GM19395 (cell line): ENCODE measurements at regions not wholly inside any gene's neighbourhood (a gene's known extent, or its start where the extent isn't known, plus 50 kb on each side); places are given as distances from the start of the nearest gene placed in this dataset.

Experiments used
- ATAC-seq: cut with Tn5 transposase; IDR thresholded peaks from one replicate; pipeline ENCODE4 v1.9.1; 2021; ENCODE audit warnings: mild to moderate bottlenecking, moderate library complexity; ENCODE audit not compliant: unreplicated experiment

- ATAC-seq = no peak
Measured at GRCh38 chr7:18151422-18151821, 123.8 kb upstream of the PRPS1L1 start.

GRCh38 chr7:18153183-18153748 lies 125.6 kb upstream of the PRPS1L1 start:
- ATAC-seq = no peak

- no peak for ATAC-seq
Measured at GRCh38 chr7:18154726-18155125, 127.1 kb upstream of the PRPS1L1 start.

DNA sequence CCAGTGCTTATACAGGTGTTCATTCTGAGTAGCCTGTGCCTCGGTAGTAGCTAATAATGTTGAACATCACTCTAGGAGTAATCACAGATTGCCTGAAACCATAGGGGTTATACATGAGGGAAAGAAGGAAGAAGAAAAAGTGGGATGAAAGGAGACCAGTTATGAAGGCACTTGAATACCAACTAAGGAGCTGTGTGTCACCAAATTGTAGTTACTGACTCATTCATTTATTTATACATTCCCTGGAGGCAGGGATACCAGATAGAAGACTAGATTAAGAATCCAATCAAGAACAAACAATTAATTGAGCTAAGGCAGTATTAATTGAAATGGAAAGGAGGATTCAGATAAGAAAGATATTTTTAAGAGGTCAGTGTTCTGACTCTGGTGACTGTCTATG lies 129.6 kb upstream of the PRPS1L1 start:
- no peak for ATAC-seq

DNA sequence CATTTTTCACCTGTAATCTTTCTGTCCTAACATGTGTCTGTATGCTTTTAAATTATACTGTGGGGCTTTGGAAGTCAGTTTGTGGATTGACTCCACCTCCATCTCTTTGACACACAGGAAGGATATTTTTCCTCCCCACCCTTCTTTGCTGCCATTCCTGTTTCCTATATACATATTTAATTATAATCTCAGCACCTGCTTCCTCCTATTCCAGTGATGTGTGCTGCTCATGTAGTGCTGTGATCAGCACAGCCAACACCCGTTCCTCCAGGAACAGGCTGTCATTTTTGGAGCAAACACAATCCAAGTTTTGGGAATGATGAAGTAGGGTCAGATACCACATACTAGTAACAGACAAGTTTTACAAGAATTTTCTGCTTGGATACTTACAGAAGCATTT lies 135.0 kb upstream of the PRPS1L1 start:
- no peak for ATAC-seq

DNA sequence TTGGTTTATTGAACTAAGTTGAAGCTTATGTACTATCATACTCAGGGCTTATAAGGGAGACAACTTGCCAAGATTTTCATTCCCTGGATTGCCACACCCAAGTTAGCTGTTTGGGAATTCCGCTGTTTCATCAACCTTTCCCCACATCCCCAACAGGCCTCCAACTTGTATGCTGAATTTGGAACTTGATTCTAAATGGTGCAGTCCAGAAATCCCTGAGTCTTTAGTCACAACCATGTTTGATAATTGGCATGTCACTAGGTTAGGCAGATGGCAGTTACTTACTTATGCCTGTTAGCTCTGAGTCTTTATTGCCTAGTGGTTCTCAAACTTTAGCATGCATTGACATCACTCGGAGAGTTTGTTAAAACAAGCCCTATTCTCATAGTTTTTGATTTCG lies 135.4 kb upstream of the PRPS1L1 start:
- ATAC-seq = no peak

DNA sequence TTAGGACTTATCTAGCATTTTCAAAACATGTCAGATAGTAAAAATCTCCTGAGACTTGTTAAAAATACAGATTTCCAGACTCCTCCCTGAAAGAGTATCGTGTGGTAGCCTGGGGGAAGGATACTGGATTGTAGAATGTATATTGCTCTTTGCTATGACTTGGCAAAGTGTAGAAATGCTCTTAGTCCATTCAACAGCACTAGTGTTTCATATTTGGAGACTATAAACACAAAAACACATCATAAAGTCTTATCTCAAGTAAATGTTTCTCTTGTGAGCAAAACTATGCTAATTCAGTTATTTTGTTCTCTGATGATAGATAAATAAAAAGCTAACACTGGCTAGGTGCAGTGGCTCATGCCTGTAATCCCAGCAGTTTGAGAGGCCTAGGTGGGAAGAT lies 137.5 kb upstream of the PRPS1L1 start:
- no peak for ATAC-seq

DNA sequence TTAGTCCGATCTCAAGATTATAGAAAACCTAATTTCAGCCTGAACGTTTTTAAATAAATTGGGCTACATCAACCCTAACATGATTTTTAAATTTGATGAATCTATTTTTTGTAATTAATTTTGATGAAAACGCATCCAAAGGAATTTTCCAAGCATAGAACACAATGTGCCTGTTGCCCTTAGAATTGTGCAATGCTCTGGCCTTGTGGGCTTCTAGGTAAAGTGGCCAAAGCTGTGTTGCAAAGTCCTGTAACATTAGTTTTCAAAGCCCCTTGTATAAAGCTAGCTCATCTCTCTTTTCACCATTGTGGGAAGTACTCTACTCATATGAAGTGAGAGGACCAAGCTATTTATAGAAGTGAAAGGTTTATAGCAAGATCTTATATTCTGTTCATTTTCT lies 138.4 kb upstream of the PRPS1L1 start:
- no peak for ATAC-seq

GRCh38 chr7:18167815-18168214 lies 140.2 kb upstream of the PRPS1L1 start:
- no peak for ATAC-seq

DNA sequence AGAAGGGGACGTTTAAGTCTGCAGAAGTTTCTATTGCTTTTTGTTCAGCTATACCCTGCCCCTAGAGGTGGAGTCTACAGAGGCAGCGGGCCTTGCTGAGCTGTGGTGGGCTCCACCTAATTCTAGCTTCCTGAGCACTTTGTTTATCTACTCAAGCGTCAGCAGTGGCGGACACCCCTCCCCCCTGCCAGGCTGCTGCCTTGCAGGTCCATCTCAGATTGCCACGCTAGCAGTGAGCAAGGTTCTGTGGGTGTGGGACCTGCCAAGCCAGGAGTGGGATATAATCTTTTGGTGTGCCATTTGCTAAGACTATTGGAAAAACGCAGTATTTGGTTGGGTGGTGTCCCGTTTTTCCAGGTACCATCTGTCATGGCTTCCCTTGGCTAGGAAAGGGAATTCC lies 147.3 kb upstream of the PRPS1L1 start:
- ATAC-seq = no peak

GRCh38 chr7:18175801-18176450 lies 148.3 kb upstream of the PRPS1L1 start:
- no peak for ATAC-seq

DNA sequence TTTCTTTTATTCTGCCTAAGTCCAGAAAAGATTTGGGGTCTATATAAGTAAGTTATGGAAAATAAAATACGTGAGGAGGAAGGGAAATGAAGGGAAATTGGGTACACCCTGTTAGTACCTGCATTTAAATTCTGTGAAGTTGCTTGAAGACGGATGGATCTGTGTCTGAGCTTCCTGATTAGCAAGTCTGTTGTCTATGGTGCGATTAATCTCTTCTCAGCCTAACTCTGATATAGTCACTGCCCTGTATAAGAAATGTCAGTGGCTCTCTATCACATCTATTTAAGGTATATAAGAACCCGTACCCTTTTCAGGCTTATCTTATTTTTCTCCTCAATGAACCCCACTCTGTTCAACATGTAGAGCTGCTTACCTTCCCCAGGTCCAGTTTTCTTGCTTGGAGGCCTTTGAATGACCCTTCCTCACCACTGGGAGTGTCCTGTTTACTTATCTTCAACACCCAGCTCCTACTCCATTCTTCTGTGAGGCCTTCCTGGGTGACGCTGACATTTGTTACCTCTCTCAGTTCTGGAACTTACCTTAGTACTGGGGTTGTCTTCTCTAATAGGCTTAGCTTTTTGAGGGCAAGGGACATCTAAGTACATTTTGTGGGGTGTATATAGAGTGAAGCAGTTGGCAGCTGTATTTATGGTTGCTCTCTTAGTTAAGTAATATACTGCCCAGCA lies 149.6 kb upstream of the PRPS1L1 start:
- no peak for ATAC-seq

DNA sequence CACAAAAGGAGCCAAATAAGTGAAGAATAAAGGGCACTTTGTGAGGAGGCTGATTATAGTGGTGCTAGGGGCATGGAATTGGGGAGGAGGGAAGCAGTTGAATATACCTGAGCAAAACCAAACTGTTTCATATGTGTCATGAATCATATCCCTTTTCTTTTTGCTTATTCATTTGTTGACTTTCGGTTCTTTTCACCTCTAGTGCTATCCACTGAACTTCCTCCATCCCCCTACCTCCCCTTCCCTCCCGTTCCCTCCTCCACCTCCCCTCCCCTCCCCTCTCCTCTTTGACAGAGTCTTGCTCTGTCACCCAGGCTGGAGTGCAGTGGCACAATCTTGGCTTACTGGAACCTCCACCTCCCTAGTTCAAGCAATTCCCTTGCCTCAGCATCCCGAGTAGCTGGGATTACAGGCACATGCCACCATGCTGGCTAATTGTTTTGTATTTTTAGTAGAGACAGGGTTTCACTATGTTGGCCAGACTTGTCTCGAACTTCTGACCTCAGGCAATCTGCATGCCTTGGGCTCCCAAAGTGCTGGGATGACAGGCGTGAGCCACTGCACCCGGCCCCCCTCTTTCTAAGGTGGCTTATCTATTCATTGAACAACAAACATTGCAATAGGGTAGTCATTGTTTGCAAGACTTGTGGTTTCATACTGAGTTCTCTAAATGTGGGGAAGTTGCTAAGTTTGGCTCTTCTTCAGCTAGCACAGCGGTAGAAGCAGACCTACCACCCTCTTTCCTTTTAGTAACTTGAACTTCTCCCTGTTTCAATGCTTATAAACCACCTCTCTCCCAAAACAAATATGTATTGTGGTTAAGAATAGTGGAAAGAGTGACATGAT lies 150.4 kb upstream of the PRPS1L1 start:
- ATAC-seq = peak; percentile 92

DNA sequence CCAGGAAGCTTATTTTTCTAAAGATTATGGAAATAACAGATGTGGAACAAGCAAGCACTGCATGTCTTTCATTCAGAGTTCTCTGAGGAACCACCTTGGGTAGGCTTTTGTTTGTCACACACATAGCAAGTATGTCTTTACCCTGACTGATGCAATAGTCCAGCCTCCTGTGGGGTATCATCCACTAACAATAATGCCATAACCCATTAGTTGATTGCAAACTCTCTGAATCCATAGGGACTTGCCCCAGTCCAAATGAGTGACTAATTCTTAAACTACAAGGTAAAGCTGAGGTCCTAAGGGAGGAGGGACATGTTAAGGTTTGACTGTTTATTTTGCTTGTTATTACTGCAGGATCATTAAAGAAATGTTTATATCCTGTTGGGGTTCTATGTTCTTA lies 151.4 kb upstream of the PRPS1L1 start:
- no peak for ATAC-seq

DNA sequence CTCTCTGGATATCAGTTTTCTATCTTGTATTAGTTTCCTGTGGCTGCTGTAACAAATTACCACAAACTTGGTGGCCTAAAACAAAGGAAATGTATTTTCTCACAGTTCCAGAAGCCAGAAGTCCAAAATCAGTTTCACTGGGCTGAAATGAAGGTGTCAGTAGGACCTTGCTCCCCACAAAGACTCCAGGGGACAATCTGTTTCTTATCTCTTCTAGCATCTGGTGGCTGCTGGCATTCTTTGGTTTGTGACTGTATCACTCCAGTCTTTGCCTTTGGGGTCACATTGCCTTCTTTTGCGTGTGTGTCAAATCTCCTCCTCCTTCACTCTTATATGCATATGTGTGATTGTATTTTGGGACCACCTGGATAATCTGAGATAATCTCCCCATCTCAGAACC lies 153.0 kb upstream of the PRPS1L1 start:
- no peak for ATAC-seq

DNA sequence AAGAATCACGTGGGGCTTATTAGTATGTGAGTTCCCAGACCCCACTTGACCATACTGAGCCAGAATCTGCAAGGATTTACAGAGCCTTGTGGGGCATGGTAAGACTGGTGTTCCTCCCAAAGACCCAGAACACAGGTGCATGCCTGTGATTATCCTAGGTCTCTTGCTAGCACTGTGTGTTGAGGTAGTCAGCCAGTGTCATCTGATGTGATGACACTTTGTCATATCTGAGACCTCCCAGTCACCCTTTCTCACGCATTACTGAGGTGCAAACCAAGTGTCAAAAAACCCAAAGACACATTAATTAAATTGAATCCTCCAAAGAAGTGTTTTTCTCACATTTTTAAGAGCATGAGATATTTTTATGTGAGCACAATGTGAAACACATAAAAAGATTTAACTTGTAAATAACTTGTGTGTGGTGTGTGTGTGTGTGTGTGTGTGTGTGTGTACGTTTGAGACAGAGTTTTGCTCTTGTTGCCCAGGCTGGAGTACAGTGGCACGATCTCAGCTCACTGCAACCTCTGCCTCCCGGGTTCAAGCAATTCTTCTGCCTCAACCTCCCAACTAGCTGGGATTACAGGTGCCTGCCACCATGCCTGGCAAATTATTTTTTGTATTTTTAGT lies 162.0 kb upstream of the PRPS1L1 start:
- ATAC-seq = no peak

DNA sequence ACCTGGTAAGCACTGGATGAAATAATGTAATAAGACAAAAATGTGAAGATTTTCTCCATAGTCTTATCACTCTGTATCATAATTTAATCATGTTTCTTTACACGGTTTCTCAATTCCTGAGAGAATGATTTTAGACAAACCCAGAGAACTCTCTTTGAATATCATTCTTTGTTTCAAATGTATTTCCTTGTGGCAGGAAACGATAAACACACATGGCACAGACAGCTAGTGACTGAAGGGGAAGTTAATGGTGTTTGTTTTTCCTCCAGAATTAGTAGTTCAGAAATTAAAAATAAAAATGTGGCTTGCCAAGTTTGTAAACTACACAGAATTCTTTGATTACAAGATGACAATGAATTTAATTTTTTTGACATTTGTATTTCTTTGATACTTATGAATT lies 163.7 kb upstream of the PRPS1L1 start:
- no peak for ATAC-seq

DNA sequence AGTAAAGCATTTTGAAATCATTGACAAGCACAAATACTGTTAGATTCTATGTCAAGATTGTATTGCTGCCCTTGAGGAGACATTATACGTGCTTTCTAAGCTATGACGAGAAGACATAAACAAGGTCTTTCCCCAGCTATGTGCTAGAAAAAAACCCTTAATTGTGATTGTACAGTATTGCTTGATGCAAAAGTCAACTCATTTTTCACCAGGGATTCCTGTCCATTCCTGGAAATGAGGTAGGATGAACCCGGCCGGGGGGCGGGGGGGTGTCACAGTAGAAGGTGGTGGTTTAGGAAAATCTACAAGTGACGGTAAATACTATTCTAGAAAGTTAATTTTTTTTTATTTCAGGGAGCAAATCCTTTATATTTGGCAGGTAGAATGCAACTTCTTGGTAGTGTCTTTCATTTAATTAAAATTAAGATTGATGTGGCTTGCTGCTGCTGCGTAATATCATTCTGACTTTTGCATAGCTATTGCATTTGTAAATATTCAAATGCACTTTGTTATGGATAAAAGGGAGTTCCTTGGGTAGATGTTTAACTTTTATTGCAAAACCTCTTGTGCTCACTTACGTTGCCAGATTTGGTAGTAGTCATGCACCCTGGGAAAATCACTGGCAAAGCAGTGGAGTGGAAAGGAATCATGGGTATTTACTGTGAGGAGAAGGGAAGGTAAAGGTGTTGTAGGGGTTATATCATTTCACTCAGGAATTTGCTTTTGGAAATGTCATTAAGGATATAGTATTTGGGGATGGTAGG lies 164.4 kb upstream of the PRPS1L1 start:
- no peak for ATAC-seq

DNA sequence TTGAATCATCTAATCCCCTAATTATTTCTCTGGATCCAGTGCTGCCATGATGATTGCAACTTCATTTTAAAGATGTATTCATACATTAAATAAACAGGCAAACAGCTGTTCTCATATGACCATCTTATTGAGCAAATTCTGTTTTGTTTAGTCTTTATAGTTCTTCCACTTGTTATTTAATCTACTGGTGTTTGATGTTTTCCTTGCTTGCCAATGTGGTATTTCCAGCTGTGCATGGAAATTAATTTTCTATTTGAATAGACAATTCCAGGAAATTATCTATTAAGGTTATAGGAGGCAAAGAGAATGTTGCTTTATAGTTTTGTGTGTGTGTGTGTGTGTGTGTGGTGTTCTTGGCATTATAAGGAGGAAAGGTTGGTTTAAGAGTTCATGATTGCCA lies 167.0 kb upstream of the PRPS1L1 start:
- no peak for ATAC-seq

- no peak for ATAC-seq
Measured at GRCh38 chr7:18196638-18197037, 169.0 kb upstream of the PRPS1L1 start.
